HG03280 (cell line): ENCODE measurements at regions not wholly inside any gene's neighbourhood (a gene's known extent, or its start where the extent isn't known, plus 50 kb on each side); places are given as distances from the start of the nearest gene placed in this dataset.

ENCODE experiments used
- ATAC-seq: cut with Tn5 transposase; IDR thresholded peaks from one replicate; pipeline ENCODE4 v1.9.1; 2021; ENCODE audit warnings: mild to moderate bottlenecking, moderate library complexity; ENCODE audit not compliant: unreplicated experiment

GRCh38 chrX:73768886-73769285, 83.6 kb downstream of the XIST start:
- ATAC-seq, result no peak

DNA sequence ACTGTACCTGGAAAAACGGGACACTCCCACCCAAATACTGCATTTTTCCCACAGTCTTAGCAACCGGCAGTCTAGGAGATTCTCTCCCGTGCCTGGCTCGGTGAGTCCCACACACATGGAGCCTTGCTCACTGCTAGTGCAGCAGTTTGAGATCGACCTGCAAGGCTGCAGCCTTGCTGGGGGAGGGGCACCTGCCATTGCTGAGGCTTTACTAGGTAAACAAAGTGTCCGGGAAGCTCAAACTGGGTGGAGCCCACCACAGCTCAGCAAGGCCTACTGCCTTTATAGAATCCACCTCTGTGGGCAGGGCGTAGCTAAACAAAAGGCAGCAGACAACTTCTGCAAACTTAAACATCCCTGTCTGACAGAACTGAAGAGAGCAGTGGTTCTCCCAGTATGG, 84.4 kb downstream of the XIST start:
- no peak for ATAC-seq

DNA sequence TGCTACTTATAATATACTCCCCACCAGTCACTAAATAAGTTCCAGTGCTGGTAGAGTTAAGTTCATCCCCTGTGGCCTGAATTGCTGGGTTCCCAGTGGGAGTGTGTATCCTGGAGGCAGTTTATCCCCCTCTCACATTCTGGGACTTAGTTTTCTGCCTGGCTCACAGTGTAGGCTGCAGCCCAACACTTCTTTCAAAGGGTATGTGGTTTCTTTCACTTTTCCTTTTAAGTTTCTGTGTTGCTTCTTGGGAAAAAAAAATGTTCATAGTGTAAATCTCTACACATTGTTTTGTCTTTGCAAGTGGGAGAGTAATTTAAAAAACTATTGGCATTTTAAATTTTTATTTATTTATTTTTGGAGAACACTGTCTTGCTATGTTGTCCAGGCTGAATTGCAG, 85.5 kb downstream of the XIST start:
- ATAC-seq, result no peak

GRCh38 chrX:73766431-73766795, 86.1 kb downstream of the XIST start:
- ATAC-seq, result no peak

GRCh38 chrX:73765776-73766430, 86.6 kb downstream of the XIST start:
- no peak for ATAC-seq

DNA sequence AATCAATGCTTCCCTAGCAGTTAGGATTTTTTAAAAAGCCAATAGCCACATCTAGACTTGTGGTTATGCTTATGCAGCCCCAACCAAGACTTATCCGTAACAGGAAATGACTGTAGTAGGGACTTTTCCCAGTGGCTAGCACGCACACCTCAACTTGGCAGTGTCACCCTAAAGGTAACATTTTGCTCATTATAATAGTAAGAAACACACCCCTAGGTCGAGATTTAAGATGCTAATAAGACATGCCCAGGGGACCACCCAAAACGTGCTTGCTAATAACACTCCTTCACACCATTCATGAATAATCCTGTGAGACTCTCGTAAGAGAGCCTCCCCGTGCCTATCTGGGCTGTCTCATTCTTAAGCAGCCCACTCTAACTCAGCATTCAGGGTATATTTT, 94.3 kb downstream of the XIST start:
- ATAC-seq, result peak; percentile 57
